Left hindlimb (tissue), 1 donor: ENCODE measurements at regions not wholly inside any gene's neighbourhood (a gene's known extent, or its start where the extent isn't known, plus 50 kb on each side); places are given as distances from the start of the nearest gene placed in this dataset.

Source experiments
- DNase-seq: peaks from one replicate; pipeline ENCODE4 v3.0.0-alpha.2; 2018

DNA sequence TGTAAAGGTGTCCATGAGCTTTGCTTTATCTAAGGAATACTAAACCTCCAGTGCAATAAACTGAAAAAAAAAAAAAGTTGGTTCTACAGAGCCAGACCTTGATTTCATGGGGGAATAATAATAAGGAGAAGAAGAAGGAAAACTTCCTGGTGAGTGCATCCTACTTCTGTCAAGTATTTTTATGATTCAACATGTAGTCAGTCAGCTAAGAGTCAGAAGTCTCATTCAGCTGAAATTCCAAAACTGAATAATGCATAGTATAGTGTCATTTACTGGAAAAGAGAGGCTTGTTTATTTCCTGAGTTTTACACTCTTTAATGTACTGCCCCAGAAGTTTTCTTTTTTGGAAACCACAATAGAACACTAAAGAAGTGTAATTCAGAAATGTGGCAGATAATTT lies 77.8 kb upstream of the TACR1 start:
- DNase-seq: no peak

DNA sequence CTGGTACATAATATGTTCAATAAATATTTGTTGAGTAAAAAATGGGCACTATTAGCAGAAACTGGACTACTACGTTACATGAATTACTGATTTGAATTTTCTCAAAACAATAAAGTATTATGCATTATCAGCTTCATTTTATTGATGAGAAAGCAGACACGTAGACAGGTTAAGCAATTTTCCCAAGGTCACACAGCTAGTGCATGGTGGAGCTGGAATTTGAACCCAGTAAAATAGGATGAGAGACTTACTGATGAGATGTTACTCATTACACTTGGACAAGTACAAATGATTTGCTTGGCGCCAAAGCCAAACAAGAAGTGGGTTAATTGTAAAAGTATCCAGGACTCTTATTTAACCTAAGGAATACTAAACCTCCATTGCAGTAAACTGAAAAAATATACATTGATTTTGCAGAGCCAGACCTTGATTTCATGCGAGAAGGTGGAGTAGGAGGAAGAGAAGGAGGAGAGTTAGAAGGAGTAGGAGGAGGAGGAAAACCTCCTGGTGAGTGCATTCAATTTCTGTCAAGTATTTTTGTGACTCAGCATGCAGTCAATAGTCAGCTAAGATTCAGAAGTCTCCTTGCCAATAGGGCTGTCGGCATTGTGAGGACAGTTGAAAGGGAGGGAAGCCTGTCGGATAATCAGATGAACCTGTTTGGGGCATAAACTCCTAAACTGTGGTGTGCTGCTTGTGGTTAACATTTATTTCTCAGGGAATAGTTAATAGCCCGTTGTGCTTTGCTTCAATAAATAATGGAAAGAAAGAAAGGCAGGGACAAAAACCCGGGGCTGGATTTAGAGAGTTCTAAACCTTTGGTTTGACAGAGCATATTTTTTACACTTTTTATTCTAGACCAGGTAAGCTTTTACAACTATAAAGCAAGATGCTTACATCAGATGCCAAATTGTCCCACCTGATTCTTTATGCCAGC lies 77.0 kb upstream of the TACR1 start:
- no peak for DNase-seq

DNA sequence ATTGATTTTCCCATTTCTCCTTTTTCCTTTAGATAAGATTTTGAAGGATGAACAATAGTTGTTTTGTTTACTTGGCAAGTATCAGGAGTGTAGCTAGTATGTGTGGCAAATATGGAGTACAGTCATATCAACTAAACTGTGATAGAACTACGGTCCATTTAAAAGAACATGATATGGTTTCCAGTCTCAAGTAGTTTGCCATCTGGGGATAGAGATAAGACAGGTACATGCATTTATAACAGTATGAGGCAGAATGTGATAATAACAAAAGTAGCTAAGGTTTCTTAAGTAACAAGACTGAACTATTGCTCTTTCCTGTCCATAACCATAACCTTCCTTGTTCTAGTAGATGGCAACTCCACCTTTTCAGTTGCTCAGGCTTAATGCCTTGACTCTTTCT lies 75.6 kb upstream of the TACR1 start:
- no peak for DNase-seq

DNA sequence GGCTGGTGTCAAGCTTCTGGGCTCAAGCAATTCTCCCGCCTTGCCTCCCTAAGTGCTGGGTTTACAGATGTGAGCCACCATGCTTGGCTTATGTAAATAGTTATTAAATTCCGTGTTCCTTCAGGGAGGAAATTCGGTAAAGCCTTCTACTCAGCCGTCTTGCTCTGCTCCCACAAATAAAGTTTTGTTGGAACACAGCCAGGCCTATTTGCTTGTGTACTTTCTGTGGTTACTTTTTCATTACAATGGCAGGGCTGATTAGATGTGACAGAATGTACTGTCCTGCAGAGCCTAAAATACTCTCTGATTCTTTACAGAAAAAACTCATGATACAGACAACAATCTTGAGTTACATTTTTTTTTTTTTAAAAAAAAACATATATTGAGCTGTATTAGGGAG lies 68.8 kb upstream of the TACR1 start:
- DNase-seq: no peak

DNA sequence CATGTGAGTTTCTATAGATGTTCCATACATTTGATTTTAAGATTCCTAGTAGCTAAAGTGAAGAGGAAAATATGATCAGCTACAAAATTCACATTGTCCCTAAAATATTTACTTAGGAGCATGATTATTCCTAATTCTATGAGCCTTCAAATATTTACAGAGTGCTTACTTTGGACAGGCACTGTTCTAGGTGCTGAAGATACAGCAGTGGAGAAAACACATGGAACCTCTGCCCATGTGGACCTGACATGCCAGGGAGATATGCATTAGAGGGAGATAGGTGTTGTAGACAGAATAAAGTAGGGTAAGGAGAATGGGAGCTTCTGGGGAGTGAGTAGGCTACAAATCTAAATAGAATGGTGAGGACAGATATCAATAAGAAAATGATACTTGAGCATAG lies 62.6 kb upstream of the TACR1 start:
- no peak for DNase-seq

DNA sequence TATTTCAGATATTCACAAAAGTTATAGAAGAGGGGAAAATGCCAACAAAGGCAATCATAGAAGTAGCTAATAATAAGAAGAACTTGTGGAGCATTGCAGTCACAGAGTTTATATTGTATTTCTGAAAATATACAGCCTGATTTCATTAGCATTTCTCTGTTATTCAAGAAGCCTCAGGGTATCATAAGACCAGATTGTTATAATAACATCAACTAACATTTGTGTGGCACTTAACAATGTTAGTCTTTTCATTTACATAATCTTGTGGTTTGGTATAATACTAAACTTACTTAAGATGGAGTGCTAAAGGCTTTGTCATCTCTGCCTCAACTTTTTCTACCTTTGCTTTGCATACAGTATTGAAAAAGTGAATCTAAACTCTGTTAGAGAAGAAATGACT lies 61.6 kb upstream of the TACR1 start:
- DNase-seq: no peak

DNA sequence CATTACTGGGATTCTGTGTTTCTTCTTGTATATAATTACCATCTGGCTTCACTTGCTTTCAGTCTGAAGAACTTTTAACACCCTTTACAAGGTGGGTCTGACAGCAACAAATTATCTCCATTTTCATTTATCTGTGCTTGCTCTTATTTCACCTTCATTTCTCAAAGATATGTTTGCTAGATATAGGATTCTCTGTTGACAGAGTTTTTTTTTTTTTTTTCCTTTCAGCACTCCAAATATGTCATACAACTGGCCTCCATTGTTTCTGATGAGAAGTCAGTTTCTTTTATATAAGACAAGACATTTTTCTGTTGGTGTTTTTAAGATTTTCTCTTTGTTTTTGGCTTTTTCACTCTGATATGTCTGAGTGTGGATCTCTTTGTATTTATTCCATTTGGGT lies 59.3 kb upstream of the TACR1 start:
- DNase-seq: no peak

DNA sequence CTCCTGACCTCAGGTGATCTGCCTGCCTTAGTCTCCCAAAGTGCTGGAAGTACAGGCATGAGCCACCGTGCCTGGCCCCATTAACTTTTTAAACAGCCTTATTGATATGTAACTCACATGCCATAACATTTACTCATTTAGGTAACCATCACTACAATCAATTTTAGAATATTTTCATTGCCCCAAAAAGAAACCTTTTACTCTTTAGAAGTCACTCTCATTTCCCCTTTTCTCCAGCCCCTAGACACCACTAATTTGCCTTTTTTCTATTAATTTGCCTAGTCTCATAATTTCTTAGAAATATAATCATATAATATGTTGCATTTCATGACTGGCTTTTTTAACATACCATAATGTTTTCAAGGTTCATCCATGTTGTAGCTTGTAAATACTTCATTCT lies 57.2 kb upstream of the TACR1 start:
- no peak for DNase-seq

DNA sequence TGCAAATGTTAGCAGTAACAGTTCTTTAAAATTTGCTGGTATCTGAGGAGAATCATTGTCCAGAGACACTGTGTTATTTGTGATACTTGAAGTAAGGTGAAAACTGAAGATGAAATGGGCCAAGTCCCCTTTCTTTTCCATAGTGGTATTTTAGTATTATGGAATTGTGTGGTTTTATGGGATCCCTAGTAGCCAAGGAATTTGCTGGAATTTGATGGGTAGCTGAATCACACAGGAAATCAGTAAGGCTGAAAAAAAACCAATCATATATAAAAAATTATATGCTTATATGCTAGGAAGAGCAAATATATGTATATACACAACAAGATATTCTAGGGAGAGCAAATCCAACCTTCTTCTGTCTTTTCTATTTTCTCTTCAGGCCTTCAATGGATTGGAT lies 54.2 kb upstream of the TACR1 start:
- DNase-seq: no peak

DNA sequence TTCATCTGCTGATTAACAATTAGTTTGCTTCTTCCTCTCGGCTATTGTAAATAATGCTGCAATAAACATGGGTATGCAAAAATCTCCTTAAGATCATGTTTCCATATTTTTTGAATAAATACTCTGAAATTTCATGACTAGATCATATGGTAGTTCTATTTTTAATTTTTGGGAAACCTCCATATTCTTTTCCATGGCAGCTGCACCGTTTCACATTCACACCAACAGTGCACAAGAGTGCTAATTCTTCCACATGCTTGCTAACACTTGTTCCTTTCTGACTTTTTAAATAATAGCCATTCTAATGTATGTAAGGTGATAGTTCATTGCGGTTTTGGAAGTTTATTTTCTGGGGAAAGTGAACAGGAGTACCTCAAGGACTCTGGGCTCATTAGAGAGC lies 52.6 kb upstream of the TACR1 start:
- DNase-seq: no peak
